ENCODE measurements at regions not wholly inside any gene's neighbourhood (a gene's known extent, or its start where the extent isn't known, plus 50 kb on each side); places are given as distances from the start of the nearest gene placed in this dataset.
A peak's percentile ranks its signal among the peaks of the same experiment; 100 is the strongest.

DNA sequence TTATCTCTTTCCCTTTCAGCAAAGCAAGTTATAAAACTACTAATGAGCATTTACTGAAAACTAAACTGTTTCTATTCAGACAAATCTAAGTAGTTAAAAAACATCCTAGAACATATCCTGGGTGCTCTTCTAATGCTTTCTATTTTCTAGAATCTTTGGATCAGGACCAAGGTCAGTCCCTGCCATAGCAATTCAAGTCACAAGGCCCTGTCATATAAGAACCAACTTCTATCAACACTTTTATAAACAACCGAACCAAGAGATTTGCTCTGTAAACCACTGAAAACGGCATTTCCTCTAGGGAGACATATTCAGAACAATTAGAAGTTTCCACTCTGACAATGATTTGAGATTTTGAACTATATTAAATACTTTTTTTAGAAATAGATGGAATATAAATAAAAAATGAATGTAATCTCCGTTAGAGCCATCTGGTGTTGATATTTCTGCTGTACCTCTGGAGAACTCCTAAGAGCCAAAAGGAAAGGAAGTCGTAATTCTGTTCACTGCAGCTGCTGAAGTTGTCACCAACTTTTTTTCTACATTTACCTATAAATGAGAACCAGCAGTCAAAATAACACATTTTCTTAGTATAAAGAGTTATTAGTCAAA is 51.4 kb upstream of the LGSN start:
- no peak for DNase-seq

DNA sequence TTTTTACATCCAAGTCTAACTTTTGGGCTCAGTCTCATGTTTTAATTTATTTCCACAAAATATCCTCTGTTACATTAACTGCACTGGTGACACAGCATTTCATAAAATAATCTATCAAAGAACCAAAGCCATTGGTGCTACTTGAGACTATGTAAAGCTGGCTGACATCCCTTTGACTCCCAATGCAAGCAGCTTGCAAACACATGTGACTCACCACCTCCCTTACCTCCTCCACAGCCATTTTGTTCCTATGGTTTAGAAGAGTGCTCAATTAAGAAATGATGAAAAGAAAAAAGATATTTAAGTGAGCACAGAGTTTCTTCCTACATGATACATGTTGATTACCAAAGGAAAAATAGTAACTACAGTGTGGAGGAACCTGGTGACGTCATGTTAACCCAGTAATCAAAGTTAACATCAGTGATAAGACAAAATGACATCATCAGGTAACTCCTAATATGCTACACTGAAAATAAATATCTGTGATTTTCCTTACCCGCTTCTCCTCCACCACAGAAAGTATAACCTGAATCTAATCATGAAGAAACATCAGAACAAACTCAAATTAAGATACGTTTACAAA is 53.3 kb upstream of the LGSN start:
- DNase-seq: no peak

DNA sequence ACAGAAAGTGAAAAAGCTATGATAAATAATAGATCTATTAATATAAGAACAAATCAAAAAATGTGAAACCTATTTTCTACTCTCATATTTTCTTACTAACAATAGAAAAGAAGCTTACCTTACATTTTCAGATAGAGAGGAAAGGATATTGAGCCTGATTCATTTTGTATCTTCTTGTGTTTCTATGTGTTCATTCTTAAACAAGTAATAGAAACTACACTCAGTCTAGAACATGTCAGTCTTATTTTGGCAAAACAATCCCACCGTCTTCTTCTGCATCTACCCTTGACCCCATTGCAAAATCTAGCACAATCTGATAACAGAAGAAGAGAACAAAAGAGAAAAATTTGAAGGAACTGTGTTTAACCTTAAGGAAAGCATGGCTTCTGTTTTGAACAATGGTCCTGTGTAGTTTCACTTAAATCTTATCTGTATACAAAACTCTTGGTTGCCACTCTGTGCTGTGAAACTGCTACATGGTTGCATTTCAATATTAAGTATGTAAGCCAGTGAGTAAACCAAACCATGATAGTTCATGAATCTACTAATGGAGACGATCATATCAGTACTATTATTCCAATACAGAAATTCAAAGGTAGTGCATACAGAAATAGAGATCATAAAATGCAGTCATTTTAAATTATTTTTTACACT is 69.5 kb upstream of the LGSN start:
- no peak for DNase-seq

DNA sequence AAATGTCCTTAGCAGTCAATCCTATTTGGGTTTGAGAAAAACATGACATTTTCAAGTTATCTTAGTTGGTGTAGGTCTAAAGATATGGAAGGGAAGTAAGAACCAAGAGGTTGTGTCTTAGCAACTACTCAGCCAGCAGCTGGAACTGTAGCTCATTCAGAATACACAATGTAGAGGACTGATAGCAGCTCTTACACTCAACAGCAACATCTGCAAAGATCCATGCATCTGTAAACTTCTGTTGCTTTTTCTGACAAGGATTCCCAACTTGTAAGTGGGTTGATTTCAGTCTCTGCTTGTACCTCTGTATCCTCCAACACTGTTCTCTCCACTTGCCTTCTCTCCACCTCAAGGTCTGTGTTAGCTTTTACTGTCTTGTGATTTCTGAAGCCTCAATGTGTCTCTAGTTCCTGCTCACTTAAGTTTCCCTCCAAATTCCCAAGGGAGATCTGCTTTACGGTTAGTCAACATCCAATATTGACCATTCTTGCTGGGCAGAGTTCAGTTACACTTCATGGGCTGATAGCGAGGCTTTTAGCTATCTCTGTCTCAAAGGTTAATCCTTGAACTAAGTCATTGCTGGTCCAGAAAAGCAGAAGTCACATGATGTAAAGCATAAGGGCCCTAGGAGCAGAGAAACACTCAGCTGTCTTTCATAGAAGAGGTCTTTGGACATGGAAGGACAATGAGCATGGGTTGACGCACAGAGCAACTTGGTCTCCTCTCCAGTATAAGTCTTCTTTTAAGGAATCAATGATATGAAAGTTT is 71.6 kb upstream of the LGSN start:
- no peak for DNase-seq

DNA sequence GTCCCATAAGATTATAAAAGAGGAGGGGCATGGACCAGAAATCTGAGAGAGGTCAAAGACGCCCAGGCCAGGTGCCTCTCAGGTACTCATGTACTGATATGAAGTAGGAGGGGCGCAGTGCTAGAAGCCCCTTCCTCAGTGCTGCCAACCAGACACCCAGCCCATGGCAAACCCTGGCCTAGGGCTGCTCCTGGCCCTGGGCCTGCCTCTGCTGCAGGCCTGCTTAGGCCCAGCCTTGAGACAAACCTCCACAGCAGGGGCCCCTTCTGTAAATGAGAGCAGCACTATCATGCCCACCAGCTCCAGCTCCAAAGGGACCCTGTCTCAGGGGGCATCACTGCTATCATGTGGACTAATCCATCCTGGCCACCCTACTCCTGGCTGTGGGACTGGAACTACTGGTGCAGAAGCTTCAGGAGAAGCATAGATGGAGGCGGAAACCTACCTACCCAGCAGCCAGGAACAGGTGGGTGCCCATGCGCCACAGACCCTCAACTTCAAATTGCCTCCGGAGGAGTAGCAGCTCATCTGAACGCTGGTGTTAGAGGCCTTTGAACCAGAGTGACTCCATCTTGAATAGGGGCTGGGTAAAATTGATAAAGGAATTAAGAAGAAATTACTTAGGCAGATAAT is 72.4 kb upstream of the LGSN start:
- DNase-seq: no peak

DNA sequence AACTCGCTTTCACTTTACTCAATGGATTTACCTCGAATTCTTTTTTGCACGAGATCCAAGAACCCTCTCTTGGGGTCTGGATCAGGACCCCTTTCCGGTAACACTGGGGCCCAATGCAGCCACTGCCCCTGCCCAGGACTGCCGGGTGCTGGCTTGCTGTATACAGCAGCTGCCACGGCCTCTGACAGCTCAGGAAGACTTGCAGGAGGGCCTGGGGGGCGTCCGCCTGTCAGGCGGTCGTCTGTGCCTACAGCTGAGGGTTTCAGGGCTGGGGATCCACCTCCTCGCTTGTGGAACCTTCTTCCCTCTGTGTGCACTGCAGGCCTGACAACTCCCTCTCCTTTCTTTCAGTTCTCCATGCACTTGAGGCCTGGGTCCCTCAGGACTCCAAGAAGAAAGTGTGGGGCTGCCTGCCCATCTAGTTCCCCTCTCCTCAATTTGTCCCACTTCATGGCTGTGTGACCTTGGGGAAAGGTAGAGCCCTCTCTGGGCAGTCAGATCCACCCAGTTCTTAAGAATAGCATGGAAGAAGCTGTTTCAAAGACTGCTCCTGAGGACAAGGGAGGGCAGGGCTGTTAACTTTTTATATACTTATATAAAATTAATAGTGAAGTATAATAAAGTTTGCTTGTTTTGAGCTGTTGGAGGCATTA is 75.0 kb upstream of the LGSN start:
- no peak for DNase-seq

DNA sequence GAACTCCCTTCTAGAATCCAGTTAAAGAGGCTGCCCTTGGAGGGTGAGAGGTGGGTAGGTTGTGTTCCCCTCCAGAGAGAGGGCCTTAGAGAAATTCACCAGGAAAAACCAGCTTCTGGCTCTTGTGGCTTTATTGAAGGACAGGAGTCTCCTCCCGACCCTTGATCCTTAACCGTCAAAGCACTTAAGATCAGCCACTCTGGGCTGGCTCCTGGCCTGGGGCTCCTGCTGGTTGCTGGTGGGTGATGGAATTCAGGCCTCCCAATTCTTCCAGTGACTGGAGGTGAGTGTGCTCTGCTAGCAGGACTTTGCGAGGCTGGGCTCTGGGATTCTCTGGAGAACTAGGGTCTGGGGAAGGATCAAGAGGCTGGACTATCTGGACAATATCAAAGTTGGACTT is 75.6 kb upstream of the LGSN start:
- no peak for DNase-seq

DNA sequence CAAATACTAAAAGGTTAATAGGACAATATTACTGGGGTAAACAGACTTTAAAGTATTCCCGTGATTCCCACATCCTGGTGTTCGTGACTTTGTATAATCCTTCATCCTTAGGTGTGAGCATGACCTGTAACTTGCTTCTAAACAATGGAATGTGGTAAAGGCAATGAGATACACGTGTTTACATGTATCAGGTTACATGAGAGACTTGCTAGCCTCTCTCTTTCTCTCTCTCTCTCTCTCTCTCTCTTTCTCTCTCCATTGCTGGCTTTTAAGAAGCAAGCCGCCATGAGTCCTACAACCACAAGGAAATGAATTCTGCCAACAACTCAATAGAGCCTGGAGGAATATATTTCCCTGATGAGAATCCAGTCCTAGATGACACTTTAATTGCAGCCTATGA is 83.9 kb upstream of the LGSN start:
- no peak for DNase-seq

DNA sequence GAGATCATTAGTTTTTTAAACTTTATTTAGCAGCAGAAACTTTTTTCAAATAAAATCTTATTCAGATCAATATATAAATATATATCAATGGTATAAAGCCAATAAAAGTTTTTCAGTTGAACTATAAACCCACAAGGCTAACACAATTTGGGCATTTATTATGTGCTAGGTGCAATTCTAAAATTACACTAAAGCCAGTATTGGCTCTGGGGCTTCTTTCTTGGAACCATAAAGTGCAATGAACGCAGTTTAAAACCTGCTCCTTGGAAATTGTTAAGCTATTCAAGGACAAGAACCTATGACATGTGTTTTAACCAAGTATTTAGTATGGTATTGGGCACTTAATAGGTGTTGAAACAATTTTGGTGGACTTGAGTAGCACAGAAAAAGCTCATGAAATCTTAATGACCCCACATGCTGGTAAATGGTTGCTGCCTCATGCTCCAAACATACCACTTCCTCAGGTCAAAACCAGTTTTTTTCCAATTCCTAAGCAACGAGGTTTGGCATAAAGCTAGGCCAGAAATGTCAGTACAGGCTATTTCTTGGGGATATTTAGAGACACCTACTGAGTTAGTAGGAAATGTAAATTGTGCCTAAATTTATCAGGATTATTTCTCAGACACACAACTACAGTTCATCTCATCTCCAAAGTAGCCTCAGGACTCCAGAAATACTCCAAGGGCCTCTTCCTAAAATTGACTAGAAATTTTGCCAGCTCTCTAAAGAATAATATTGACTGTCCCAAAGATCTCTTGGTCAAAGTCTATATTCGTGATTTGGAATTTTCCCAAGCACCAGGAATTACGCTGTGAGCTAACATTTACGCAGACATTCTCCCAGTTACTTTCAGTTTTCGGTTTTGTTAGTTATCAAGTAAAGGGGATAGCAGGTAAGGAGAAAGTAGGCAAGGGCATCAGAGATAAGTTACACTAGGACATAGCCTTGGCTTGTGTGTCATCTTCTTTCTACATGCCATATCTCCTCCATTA is 90.9 kb upstream of the LGSN start:
- no peak for DNase-seq

DNA sequence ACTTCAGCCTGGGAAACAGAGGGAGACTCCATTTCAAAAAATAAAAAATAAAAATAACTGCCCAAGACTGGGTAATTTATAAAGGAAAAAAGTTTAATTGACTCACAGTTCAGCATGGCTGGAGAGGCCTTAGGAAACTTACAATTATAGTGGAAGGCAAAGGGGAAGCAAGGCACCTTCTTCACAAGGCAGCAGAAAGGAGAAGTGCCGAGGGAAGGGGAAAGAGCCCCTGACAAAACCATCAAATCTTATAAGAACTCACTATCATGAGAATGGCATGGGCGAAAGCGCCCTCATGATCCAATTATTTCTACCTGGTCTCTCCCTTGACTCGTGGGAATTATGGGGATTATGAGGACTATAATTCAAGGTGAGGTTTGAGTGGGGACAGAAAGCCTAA is 95.5 kb upstream of the LGSN start:
- DNase-seq: no peak

DNA sequence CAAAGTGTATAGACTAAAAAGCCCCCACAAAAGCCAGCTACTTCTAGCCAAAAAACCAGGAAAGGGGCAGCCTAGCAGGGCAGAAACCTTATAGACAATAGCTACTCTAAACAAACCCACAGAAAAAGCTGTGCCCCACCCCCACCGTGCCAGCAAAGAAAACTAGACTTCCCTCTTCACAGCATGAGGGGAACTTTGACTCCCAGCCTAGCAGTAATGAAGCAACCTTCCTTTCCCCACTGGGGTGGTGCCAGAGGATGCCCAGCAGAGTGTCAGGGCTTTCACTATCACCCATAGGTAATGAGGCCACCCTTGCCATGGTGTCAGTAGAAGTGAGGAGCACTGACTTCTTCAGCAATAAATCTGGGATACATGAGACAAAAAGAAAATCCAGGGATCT is 99.0 kb upstream of the LGSN start:
- peak in 12 of 56 donors; percentile 1 to 36 (median 5) for DNase-seq

DNA sequence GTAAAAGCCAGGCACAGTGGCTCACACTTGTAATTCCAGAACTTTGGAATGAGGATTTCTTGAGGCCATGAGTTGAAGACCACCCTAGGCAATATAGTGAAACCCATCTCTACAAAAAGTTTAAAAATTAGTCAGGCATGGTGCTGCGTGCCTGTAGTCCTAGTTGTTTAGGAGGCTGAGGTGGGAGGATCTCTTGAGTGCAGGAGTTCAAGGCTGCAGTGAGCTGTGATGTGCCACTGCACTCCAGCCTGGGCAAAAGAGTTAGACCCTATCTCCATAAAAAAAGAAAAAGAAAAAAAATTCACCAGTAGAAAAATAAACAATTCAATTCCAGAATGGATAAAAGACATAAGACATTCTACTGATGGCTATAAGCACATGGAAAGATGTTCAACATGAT is 104.9 kb upstream of the LGSN start:
- no peak for DNase-seq

DNA sequence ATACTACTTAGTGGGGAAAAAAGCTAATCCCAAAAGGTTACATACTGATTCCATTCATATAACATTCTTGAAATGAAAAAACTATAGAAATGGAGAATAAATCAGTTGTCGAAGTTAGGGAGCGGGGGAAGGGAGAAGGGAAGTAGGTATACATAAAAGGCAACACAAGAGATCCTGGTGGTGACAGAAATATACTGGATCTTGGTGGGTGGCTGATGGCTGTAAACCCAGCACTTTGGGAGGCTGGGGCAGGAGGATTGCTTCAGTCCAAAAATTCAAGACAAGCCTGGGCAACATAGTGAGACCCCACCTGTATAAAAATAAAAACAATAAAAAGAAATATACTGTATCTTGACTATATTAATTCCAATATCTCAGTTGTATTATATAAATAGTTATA is 105.7 kb upstream of the LGSN start:
- DNase-seq: no peak

DNA sequence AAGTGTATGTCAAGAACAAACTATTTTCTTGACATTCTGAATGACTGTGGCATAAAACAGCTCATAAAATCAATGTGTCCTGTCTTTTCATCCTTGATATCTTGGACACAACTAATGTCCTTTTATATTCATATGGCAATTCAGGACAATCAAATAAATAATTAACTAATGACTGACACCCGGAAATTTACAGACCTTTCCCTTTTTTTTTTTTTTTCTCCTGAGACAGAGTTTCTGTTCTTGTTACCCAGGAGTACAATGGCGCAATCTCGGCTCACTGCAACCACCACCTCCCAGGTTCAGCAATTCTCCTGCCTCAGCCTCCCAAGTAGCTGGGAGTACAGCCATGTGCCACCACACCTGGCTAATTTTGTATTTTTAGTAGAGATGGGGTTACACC is 107.1 kb upstream of the LGSN start:
- DNase-seq: no peak

DNA sequence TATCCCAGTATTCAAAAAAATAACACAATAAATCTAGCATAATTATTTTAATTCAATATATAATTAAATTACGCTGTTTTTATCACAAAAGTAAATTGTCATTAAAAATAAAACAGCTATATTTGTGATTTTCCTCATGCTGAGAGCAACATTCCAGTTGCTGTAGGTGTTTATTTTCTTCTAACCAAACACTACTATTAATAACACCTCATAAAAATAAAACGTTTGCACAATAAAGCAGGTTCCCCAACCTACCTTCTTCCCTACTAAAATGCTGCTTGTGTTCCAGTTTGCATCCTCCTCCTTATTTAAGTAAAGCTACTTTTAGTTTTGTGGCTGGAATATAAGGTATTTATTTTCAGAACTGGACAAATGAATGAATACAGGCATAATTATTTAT is 108.2 kb upstream of the LGSN start:
- no peak for DNase-seq

DNA sequence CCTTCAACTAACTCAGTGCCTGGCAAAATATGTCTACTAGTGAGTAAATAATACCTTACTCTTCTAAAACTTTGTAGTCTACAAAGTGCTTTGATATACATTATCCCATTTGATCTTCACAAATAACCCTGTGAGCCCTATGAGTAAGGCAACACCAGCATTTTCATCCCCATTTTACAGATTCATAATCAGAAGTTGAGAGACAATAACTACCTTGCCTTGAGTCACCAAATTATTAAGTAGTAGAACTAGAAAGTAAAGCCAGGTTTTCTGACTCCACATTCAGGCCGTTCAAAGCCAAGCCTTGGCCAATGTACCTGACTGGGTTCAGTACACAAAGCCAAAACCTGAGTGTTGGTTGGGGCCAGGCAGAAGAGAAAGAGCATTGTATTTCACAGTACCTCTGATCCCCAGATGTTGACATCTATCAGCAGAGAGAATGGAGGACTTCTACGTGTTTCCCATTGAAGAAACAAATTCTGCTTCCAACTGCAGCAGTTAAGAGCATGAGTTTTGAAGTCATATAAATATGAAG is 111.3 kb upstream of the LGSN start:
- no peak for DNase-seq

DNA sequence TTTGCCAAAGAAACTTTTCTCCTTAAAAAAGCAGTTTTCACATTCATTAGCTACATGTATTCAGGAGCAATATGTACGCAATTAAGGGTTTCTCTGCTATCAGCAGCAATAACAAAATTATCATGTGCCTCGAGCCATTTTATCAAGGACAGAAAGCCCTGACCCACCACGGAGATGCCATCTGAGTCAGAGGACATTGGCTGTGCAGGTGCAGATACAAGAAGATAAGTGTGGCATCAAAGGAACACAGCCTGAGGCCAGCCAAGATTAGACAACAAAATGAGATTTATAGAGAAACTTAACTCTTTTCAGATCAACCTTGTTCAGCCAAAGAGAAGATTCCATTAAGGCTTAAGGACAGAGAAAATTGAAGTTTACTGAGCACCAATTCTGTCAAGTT is 115.2 kb upstream of the LGSN start:
- no peak for DNase-seq

DNA sequence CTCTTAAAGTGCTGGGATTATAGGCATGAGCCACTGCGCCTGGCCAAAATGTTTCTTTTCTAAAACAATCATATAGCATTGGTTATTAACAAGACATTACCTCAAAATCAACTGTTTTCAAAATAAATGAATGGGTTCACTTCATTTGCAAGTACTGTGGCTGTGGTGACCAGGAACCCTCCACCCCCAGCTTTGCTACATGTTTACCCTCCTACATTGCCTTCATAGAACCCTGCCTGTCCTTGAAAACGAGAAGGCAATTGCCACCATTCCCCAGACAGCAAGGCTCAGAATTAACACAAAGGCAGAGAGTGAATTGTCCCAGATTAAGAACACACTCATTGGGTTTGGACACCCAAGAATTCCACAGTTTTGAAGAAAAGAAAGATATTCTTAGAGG is 116.6 kb upstream of the LGSN start:
- DNase-seq: no peak

DNA sequence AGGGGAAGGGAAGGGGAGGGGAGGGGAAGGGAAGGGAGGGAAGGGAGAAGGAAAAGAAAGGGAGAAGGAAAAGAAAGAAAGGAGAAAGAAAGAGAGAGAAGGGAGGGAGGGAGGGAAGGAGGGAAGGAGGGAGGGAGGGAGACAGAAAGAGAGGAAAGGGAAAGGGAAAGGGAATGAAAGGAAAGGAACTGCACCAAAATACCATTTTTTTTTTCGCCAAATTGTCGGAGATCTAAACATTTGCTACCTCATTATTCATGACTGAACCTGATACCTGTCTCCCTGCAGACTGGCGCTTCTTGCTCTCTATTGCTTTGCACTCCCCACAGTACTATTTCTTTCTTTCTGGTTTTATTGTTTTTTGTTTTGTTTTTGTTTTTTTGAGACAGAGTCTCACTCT is 117.3 kb upstream of the LGSN start:
- DNase-seq: no peak

DNA sequence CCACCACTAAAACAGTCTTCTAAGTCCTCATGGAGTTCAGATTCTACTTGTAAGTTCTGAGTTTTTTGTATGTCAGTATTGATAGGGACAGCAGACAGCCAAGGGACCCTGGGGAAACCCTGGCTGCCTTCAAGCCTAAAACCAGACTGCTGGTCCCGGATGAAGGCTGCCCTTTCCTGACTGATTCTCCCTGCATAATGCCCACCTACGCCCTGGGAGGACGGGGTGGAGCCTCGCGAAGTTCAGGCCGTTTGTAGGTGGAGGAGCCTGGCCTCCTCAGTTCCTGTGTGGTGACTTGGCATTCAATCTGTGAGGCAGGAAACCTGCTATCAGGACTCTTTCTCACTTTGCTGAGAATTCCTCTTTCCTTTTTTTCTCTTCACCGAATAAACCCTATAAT is 120.3 kb upstream of the LGSN start:
- no peak for DNase-seq

All from amygdala (tissue), 56 donors.